A549 (cell line): ENCODE measurements at regions not wholly inside any gene's neighbourhood (a gene's known extent, or its start where the extent isn't known, plus 50 kb on each side); places are given as distances from the start of the nearest gene placed in this dataset.

Experiments used
- CTCF ChIP-seq: fragments of >200 bp; sonication (Bioruptor Twin); formaldehyde crosslinking; IDR thresholded peaks from 3 replicates; pipeline ENCODE4 v1.5.1; 2016
- E2F6 ChIP-seq: IDR thresholded peaks from 2 replicates; pipeline ENCODE4 v1.6.1; 2012; ENCODE audit warnings: low read depth, borderline replicate concordance
- ELK1 ChIP-seq: fragments of 150-350 bp; IDR thresholded peaks from 2 replicates; pipeline ENCODE4 v1.6.1; 2014; ENCODE audit warnings: low read depth, mild to moderate bottlenecking, low read length
- RAD21 ChIP-seq, 2 experiments: fragments of >200 bp in 1 of 2; sonication (Bioruptor Twin) in 1 of 2; formaldehyde crosslinking in 1 of 2; IDR thresholded peaks in 1 of 2; conservative IDR thresholded peaks in 1 of 2; 2 replicates in 1 of 2; 3 replicates in 1 of 2; pipeline ENCODE4 v1.6.1; 2012 to 2018; ENCODE audit warnings: inconsistent platforms in 1 of 2

- TF ChIP-seq CTCF (no peak), ELK1 (no peak), RAD21 (conservative IDR thresholded peaks at IDR 0.05 in 1 of 2, IDR thresholded peaks at IDR 0.05 in 1 of 2) (no peak), E2F6 (no peak)
These were observed 142.3 kb downstream of the DMRTA1 start for GRCh38 chr9:22588918-22589317.
